K562 (cell line): ENCODE measurements at regions not wholly inside any gene's neighbourhood (a gene's known extent, or its start where the extent isn't known, plus 50 kb on each side); places are given as distances from the start of the nearest gene placed in this dataset.

Source experiments
- ATAC-seq: fragments of 200-7000 bp; cut with Tn5 transposase; 3 replicates; pipeline ENCODE4 v1.9.1; 2020; ENCODE audit warnings: moderate library complexity
- BruUV-seq: library from RNA; stranded (reverse); fragments of 400-500 nt; replicated peaks from 2 replicates; lab custom pipeline; 2021; lab: Mats Ljungman, UMichigan
- CTCF ChIA-PET: fragments of 300-600 bp; formaldehyde crosslinking; extraction: SDS; loops from one replicate; lab custom pipeline; 2021; ENCODE audit warnings: low intra/inter-chr PET ratio; lab: Yijun Ruan, JAX
- POLR2A ChIA-PET: fragments of 300-600, 350-650 bp; sonication (Branson Sonifier 250); formaldehyde crosslinking; extraction: SDS; loops from one replicate; lab custom pipeline; 2021; ENCODE audit warnings: antibody characterized with exemption, inconsistent platforms; lab: Yijun Ruan, JAX
- DNase-seq, 4 experiments: peaks; one replicate each; pipeline versions ENCODE4 v3.0.0 to v3.0.0-alpha.2; 2011 to 2018; ENCODE audit warnings: low spot score in 3 of 4, mixed read lengths in 3 of 4; ENCODE audit errors: extremely low read depth in 1 of 4
- FAIRE-seq: peaks from 2 replicates; lab custom pipeline; 2011; peaks lifted over from hg19 to GRCh38; lab: Jason Lieb, UNC
- H2AFZ ChIP-seq: 2 replicates; pipeline ENCODE4 v1.6.0; 2011; ENCODE audit warnings: low read depth, low read length, control low read depth, inconsistent platforms
- H3K27ac ChIP-seq: fragments of 200-600 bp; 3 replicates; pipeline ENCODE4 v1.8.0; 2011; ENCODE audit warnings: low read depth, mild to moderate bottlenecking, control low read depth, inconsistent platforms, low read length, moderate library complexity, mixed read lengths; ENCODE audit errors: extremely low read depth
- H3K27me3 ChIP-seq, 2 experiments: fragments of 300-600 bp in 1 of 2; 2 replicates in 1 of 2; 3 replicates in 1 of 2; pipeline versions ENCODE4 v1.6.0 to v1.8.0; 2011; ENCODE audit warnings: inconsistent platforms in 2 of 2, low read length in 2 of 2, mild to moderate bottlenecking in 1 of 2, mixed read lengths in 1 of 2, moderate library complexity in 1 of 2; ENCODE audit not compliant: control insufficient read depth in 2 of 2, insufficient read depth in 2 of 2
- H3K36me3 ChIP-seq: fragments of 300-600 bp; 3 replicates; pipeline ENCODE4 v1.8.0; 2011; ENCODE audit warnings: mild to moderate bottlenecking, low read length, inconsistent platforms; ENCODE audit not compliant: control insufficient read depth, insufficient read depth
- H3K4me1 ChIP-seq, 2 experiments: fragments of 200-600 bp in 1 of 2; replicated peaks in 1 of 2; 2 replicates in 1 of 2; 3 replicates in 1 of 2; pipeline versions ENCODE4 v1.5.1 to v1.8.0; 2011; ENCODE audit warnings: inconsistent platforms in 2 of 2, low read length in 2 of 2, mild to moderate bottlenecking in 1 of 2, mixed read lengths in 1 of 2, moderate library complexity in 1 of 2; ENCODE audit not compliant: control insufficient read depth in 2 of 2, insufficient read depth in 2 of 2
- H3K4me2 ChIP-seq: 2 replicates; pipeline ENCODE4 v1.6.1; 2011; ENCODE audit warnings: low read length, control low read depth, inconsistent platforms, mixed read lengths; ENCODE audit not compliant: insufficient read depth
- H3K4me3 ChIP-seq: fragments of 200-600 bp; sonication (generic), shearing (Covaris generic); 2 replicates; pipeline ENCODE4 v1.5.1; 2016; ENCODE audit warnings: control low read depth, inconsistent platforms
- H3K79me2 ChIP-seq: fragments of 200-600 bp; 3 replicates; pipeline ENCODE4 v1.8.0; 2011; ENCODE audit warnings: low read length, inconsistent platforms; ENCODE audit not compliant: control insufficient read depth, insufficient read depth
- H3K9ac ChIP-seq, 2 experiments: 2 replicates each; pipeline versions ENCODE4 v1.6.0 to v1.6.1; 2011; ENCODE audit warnings: low read depth in 2 of 2, low read length in 2 of 2, control low read depth in 1 of 2, inconsistent platforms in 1 of 2, mild to moderate bottlenecking in 1 of 2, mixed read lengths in 1 of 2; ENCODE audit not compliant: insufficient read depth in 1 of 2
- H3K9me1 ChIP-seq: one replicate; pipeline ENCODE4 v1.6.0; 2011; ENCODE audit warnings: inconsistent platforms, mild to moderate bottlenecking, low read length, moderate library complexity; ENCODE audit not compliant: control insufficient read depth, insufficient read depth
- H3K9me3 ChIP-seq: replicated peaks from 2 replicates; pipeline ENCODE4 v1.5.1; 2011; ENCODE audit warnings: low read depth, low read length, inconsistent platforms; ENCODE audit not compliant: control insufficient read depth, insufficient read depth
- H4K20me1 ChIP-seq: replicated peaks from 2 replicates; pipeline ENCODE4 v1.6.1; 2011; ENCODE audit warnings: low read length, inconsistent platforms, mixed read lengths; ENCODE audit not compliant: control insufficient read depth, insufficient read depth
- BCOR ChIP-seq: fragments of 450-650 bp; IDR thresholded peaks from 2 replicates; pipeline ENCODE4 v1.6.1; 2016
- BRCA1 ChIP-seq, 2 experiments: fragments of 450-650 bp in 1 of 2; sonication (generic) in 1 of 2; formaldehyde crosslinking in 1 of 2; IDR thresholded peaks; 2 replicates each; pipeline versions ENCODE4 v1.5.0 to v1.6.1; 2017 to 2020; ENCODE audit warnings: mild to moderate bottlenecking in 1 of 2, missing genetic modification reagents in 1 of 2
- BRF2 ChIP-seq: IDR thresholded peaks from 3 replicates; pipeline ENCODE4 v1.6.1; 2011; ENCODE audit warnings: borderline replicate concordance, mild to moderate bottlenecking; ENCODE audit not compliant: insufficient read length, insufficient read depth
- CBX5 ChIP-seq: IDR thresholded peaks from 2 replicates; pipeline ENCODE4 v1.6.1; 2014; ENCODE audit warnings: low read depth, borderline replicate concordance
- DLX4 ChIP-seq: fragments of 250-450 bp; sonication (Bioruptor Pico); IDR thresholded peaks from 2 replicates; pipeline ENCODE4 v1.6.1; 2021; ENCODE audit warnings: mild to moderate bottlenecking
- ERF ChIP-seq: fragments of 450-650 bp; formaldehyde crosslinking; IDR thresholded peaks from 2 replicates; pipeline ENCODE4 v1.4.0; 2020; ENCODE audit warnings: mild to moderate bottlenecking, mixed read lengths
- FIP1L1 ChIP-seq: fragments of 200-400 bp; formaldehyde crosslinking; IDR thresholded peaks from 2 replicates; pipeline ENCODE4 v1.6.1; 2018; ENCODE audit warnings: mild to moderate bottlenecking, low read depth, low read length; ENCODE audit not compliant: poor library complexity, severe bottlenecking
- HEY1 ChIP-seq: fragments of 250-450 bp; sonication (Bioruptor Pico); IDR thresholded peaks from 2 replicates; pipeline ENCODE4 v1.5.0; 2020; ENCODE audit warnings: mild to moderate bottlenecking, moderate library complexity, borderline replicate concordance
- NR2C2 ChIP-seq, 2 experiments: fragments of 200-800 bp in 1 of 2; sonication (Bioruptor generic) in 1 of 2; sonication (generic) in 1 of 2; formaldehyde crosslinking in 1 of 2; IDR thresholded peaks; 2 replicates each; pipeline versions ENCODE4 v1.6.1 to v1.8.0; 2016 to 2022; ENCODE audit warnings: mild to moderate bottlenecking in 1 of 2, missing compliant biosample characterization in 1 of 2, missing genetic modification characterization in 1 of 2, missing genetic modification reagents in 1 of 2
- PHB ChIP-seq: fragments of 250-450 bp; sonication (Bioruptor Pico); IDR thresholded peaks from 2 replicates; pipeline ENCODE4 v1.5.0; 2021
- RFX7 ChIP-seq: fragments of 250-450 bp; sonication (Bioruptor Pico); IDR thresholded peaks from 2 replicates; pipeline ENCODE4 v1.5.1; 2021; ENCODE audit warnings: mild to moderate bottlenecking
- SIN3B ChIP-seq: fragments of 450-650 bp; IDR thresholded peaks from 2 replicates; pipeline ENCODE4 v1.6.1; 2017; ENCODE audit warnings: low read depth, mild to moderate bottlenecking, moderate library complexity
- ZBTB34 ChIP-seq: fragments of 250-450 bp; sonication (Bioruptor Pico); IDR thresholded peaks from 2 replicates; pipeline ENCODE4 v1.8.0; 2021; ENCODE audit warnings: mild to moderate bottlenecking, moderate library complexity
- ZC3H8 ChIP-seq: fragments of 450-650 bp; IDR thresholded peaks from 2 replicates; pipeline ENCODE4 v1.6.1; 2017
- ZNF146 ChIP-seq: IDR thresholded peaks from one replicate; pipeline ENCODE4 v1.6.1; 2018; ENCODE audit warnings: missing compliant biosample characterization; ENCODE audit not compliant: unreplicated experiment
- ZNF23 ChIP-seq: fragments of 250-450 bp; sonication (Bioruptor Pico); IDR thresholded peaks from 2 replicates; pipeline ENCODE4 v1.4.0; 2020; ENCODE audit warnings: mild to moderate bottlenecking
- ZNF384 ChIP-seq: IDR thresholded peaks from 2 replicates; pipeline ENCODE4 v1.6.1; 2012; ENCODE audit warnings: low read depth, low read length, improper control_type of control experiment
- ZNF639 ChIP-seq, 2 experiments: fragments of 200-800 bp in 1 of 2; sonication (Bioruptor generic) in 1 of 2; sonication (generic) in 1 of 2; formaldehyde crosslinking in 1 of 2; IDR thresholded peaks in 1 of 2; conservative IDR thresholded peaks in 1 of 2; 2 replicates each; pipeline versions ENCODE4 v1.5.0 to v1.6.1; 2016 to 2020; ENCODE audit warnings: missing compliant biosample characterization in 1 of 2, missing genetic modification characterization in 1 of 2, missing genetic modification reagents in 1 of 2
- in situ Hi-C: fragments of 300-500 bp; cut with MboI; formaldehyde crosslinking; loops from 4 replicates; pipeline ENCODE4 v1.15.0; 2018; ENCODE audit warnings: inconsistent platforms, mixed read lengths
- intact Hi-C: fragments of 100-400 bp; cut with micrococcal nuclease; formaldehyde crosslinking; loops from 2 replicates; pipeline ENCODE4 v1.14.2; 2022

GRCh38 chr2:67137699-67138098, 259.4 kb upstream of the ETAA1 start:
- Histone ChIP-seq H3K27ac (no peak overlapping the region), H3K36me3 (no peaks in the 10 kb centered on the region), H2AFZ (no peak overlapping the region), H3K9me1 (no peaks in the 10 kb centered on the region), H3K27me3 (no peaks in the 10 kb centered on the region), H3K4me2 (no peak overlapping the region), H3K9me3 (no peaks in the 10 kb centered on the region), H3K9ac (no peak overlapping the region), H4K20me1 (no peaks in the 10 kb centered on the region), H3K4me1 (no peaks in the 10 kb centered on the region), H3K79me2 (no peaks in the 10 kb centered on the region), H3K4me3 (no peak overlapping the region)
- ATAC-seq (no peak), DNase-seq (no peak), FAIRE-seq (no peak)
- intact Hi-C loops (no loop called here), in situ Hi-C loops (no loop called here)
- no TSS peak for BruUV-seq
- ChIA-PET CTCF (no interaction called here), POLR2A (no interaction called here)
- no peak for TF ChIP-seq ZBTB34
- TF ChIP-seq HEY1 = no peak
- TF ChIP-seq ZNF639 (CRISPR knock-in tag; conservative IDR thresholded peaks at IDR 0.05 in 1 of 2, IDR thresholded peaks at IDR 0.05 in 1 of 2) = no peak
- TF ChIP-seq PHB (CRISPR knock-in tag) = no peak
- no peak for TF ChIP-seq BCOR
- no peak for TF ChIP-seq DLX4 (CRISPR knock-in tag)
- TF ChIP-seq ZNF23 (CRISPR knock-in tag) = no peak
- TF ChIP-seq ZNF384 = no peak
- TF ChIP-seq NR2C2 (CRISPR knock-in tag; IDR thresholded peaks at IDR 0.05) = no peak
- no peak for TF ChIP-seq NR2C2 (tag; IDR thresholded peaks at IDR 0.05)
- no peak for TF ChIP-seq SIN3B
- no peak for TF ChIP-seq ZNF146 (CRISPR knock-in tag)
- no peak for TF ChIP-seq FIP1L1
- no peak for TF ChIP-seq ZC3H8
- no peak for TF ChIP-seq BRF2
- no peak for TF ChIP-seq CBX5
- no peak for TF ChIP-seq RFX7 (CRISPR knock-in tag)
- TF ChIP-seq ERF (CRISPR knock-in tag) = no peak
- TF ChIP-seq BRCA1 (IDR thresholded peaks at IDR 0.05) = no peak
- no peak for TF ChIP-seq BRCA1 (CRISPR knock-in tag; IDR thresholded peaks at IDR 0.05)
